Suppressor macrophage treated with lipopolysaccharide for 1 hour (primary cell): ENCODE measurements at regions not wholly inside any gene's neighbourhood (a gene's known extent, or its start where the extent isn't known, plus 50 kb on each side); places are given as distances from the start of the nearest gene placed in this dataset.
"Not testable (repeated sequence)": the region's sequence is repeated elsewhere in the genome, so short reads cannot be mapped to it uniquely, and the experiment has no call there.

Experiments used
- DNase-seq, 3 donors: peaks; one replicate each; pipeline ENCODE4 v3.0.0-alpha.2; 2020 to 2022

- DNase-seq, result no peak
Observed at GRCh38 chr4:72875138-72875537, 194.4 kb downstream of the COX18 start.

GRCh38 chr4:72864898-72865297 is 204.6 kb downstream of the COX18 start:
- DNase-seq, result no peak

GRCh38 chr4:72864277-72864676 is 205.2 kb downstream of the COX18 start:
- not testable (repeated sequence) for DNase-seq

- no peak for DNase-seq
Observed at GRCh38 chr4:72860766-72861165, 208.8 kb downstream of the COX18 start.

- DNase-seq, result no peak
Observed at GRCh38 chr4:72858328-72858727, 211.2 kb downstream of the COX18 start.

- DNase-seq, result no peak
Observed at GRCh38 chr4:72857787-72858186, 211.7 kb downstream of the COX18 start.

GRCh38 chr4:72857216-72857615 is 212.3 kb downstream of the COX18 start:
- no peak for DNase-seq

GRCh38 chr4:72846280-72847111 is 223.0 kb downstream of the COX18 start:
- DNase-seq, result no peak

- no peak for DNase-seq
Observed at GRCh38 chr4:72843466-72843865, 226.1 kb downstream of the COX18 start.

GRCh38 chr4:72842323-72842722 is 227.2 kb downstream of the COX18 start:
- DNase-seq, result no peak

GRCh38 chr4:72840166-72840565 is 229.3 kb downstream of the COX18 start:
- DNase-seq, result not testable (repeated sequence)

GRCh38 chr4:72828864-72829263 is 240.7 kb downstream of the COX18 start:
- no peak for DNase-seq

- no peak for DNase-seq
Observed at GRCh38 chr4:72827968-72828367, 241.5 kb downstream of the COX18 start.

GRCh38 chr4:72820107-72820506 is 249.4 kb downstream of the COX18 start:
- no peak for DNase-seq

- DNase-seq, result no peak
Observed at GRCh38 chr4:72817012-72817411, 248.0 kb upstream of the ADAMTS3 start.

- no peak for DNase-seq
Observed at GRCh38 chr4:72814241-72814640, 245.2 kb upstream of the ADAMTS3 start.

- no peak for DNase-seq
Observed at GRCh38 chr4:72809208-72809607, 240.2 kb upstream of the ADAMTS3 start.

GRCh38 chr4:72805284-72805683 is 236.3 kb upstream of the ADAMTS3 start:
- no peak for DNase-seq

GRCh38 chr4:72797486-72797885 is 228.5 kb upstream of the ADAMTS3 start:
- DNase-seq, result no peak

- DNase-seq, result no peak
Observed at GRCh38 chr4:72791054-72791453, 222.0 kb upstream of the ADAMTS3 start.

- no peak for DNase-seq
Observed at GRCh38 chr4:72786401-72786990, 217.5 kb upstream of the ADAMTS3 start.

GRCh38 chr4:72779241-72779640 is 210.2 kb upstream of the ADAMTS3 start:
- no peak for DNase-seq

- DNase-seq, result no peak
Observed at GRCh38 chr4:72777436-72777835, 208.4 kb upstream of the ADAMTS3 start.

GRCh38 chr4:72770708-72771107 is 201.7 kb upstream of the ADAMTS3 start:
- DNase-seq, result no peak

GRCh38 chr4:72768364-72768763 is 199.3 kb upstream of the ADAMTS3 start:
- no peak for DNase-seq
